ENCODE measurements at regions not wholly inside any gene's neighbourhood (a gene's known extent, or its start where the extent isn't known, plus 50 kb on each side); places are given as distances from the start of the nearest gene placed in this dataset.

GRCh38 chr11:33520112-33520511 lies 180.5 kb downstream of the C11orf91 start:
- no peak for DNase-seq

- DNase-seq = no peak
These were observed 185.3 kb downstream of the C11orf91 start for GRCh38 chr11:33515347-33515746.

- DNase-seq = no peak
These were observed 186.3 kb downstream of the C11orf91 start for GRCh38 chr11:33514079-33514925.

- DNase-seq = no peak
These were observed 191.0 kb downstream of the C11orf91 start for GRCh38 chr11:33509632-33510031.

GRCh38 chr11:33507967-33508366 lies 192.7 kb downstream of the C11orf91 start:
- no peak for DNase-seq

DNA sequence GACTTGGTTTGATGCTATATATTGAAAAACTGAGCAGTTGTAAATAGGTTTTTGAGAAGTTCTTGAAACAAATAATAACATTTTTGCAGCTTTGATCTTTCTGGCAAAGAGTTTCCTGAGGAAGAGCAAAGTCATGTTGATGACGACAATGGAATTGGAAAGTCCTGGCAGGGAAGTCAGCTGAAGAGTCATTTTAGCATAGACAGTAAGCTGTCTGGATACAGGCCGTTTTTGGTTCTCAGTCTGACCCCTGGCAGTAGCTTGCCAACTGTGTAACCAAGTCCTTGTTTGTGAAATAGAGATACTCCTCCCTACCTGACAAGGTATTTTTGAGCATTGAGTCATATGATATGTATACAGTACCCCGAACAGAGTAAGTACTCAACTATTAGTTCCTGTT lies 193.3 kb downstream of the C11orf91 start:
- DNase-seq = no peak

GRCh38 chr11:33505093-33505492 lies 195.5 kb downstream of the C11orf91 start:
- DNase-seq = no peak

GRCh38 chr11:33500861-33501479 lies 199.7 kb downstream of the C11orf91 start:
- no peak for DNase-seq

DNA sequence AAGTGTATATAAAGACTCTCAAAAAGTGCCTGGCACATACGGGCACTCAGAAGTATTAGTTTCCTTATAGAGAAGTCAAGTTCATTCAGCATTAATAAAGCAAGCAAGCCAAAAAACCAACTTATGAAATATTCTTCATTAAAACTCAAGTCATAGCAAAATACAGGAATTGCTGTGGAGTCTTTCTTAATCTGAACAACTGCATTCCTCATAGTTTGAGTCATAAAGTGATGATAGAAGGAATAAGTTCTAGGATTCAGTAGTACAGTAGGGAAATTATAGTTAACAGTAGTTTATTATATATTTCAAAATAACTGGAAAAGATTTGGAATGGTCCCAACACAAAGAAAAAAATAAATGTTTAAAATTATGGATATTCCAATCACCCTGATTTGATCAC lies 200.3 kb downstream of the C11orf91 start:
- no peak for DNase-seq

- DNase-seq = no peak
These were observed 208.0 kb downstream of the C11orf91 start for GRCh38 chr11:33492596-33492995.

DNA sequence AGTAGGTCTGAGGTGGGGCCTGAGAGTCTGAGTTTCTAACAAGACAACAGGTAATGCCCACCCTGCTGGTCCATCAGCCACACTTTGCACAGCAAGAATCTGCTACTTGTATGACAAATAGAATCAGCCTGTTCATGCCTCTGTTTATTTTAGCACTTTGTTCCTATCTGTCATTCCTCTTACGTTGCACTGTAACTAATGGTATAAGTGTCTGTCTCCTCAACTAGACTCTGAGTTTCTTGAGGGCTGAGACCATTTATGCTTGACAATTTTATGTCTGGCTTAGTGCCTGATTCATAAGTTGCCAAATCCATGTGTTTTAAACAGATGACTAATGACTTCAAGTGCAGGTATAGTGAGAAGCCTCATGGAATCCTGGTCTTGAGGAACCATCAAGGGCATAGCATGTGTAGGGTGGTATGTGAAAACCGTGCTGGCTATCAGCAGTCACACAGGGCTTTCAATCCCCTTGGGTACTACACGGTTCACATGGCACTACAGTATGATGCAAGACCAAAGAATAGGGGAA lies 209.7 kb downstream of the C11orf91 start:
- DNase-seq = no peak

DNA sequence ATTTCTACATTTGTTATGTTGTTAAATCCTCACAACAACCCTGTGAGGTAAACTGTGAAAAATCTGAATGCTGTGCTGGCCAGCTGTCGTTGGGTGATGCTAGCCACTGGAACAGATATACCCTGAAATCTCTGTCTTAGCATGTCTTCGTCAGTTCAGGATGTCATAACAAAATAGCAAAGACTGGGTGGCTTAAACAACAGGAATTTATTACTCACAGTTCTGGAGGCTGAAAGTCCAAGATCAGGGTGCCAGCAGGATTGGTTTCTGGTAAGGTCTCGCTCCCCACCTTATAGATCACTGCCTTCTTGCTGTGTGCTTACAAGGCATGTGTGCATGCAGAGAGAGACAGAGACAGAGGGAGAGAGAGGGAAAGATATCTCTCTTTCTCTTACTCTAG lies 211.7 kb downstream of the C11orf91 start:
- DNase-seq = no peak

DNA sequence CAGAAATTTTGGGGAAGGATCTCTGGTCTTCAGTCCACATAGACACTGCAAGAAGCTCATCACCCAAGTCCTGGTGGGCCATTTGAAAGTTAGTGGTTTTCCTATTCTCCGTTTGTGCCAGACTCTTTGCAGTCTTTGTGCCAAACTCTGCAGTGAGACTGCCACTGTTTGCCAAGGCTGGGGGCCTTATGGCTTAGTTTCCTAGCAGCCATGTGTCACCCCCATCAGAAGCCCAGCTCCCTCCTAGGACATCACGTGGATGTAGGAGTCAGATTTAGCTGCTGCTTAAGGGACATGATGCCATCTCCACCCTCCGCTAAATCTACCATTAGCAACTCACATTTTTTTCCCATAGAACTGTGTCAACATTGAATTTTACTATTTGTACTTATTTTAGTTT lies 220.0 kb downstream of the C11orf91 start:
- DNase-seq = no peak

GRCh38 chr11:33479231-33479630 lies 221.4 kb downstream of the C11orf91 start:
- DNase-seq = no peak

DNA sequence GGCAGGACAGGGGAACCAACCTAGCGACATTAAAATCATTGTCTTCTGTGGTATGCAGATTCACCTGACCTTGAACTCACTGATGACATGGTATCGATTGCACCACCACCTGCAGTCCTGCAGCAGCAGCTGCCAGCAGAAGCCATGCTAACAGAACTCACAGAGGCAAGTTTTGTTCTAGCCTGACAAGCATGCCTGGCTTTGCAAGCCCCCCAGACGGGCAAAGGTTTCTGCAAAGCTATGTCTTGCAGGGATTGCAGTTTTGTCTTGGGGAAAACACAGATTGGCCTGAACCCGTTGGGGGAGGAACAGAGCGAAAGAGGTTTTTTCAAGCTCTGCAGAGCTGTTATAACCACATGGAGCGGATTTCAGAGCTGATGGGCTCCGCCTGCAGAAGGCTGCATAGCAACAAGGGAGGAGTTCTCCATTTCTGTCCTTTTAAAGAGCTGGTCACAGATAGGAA lies 221.0 kb downstream of the HIPK3 start:
- DNase-seq = no peak

GRCh38 chr11:33476945-33477606 lies 219.9 kb downstream of the HIPK3 start:
- DNase-seq = no peak

GRCh38 chr11:33475993-33476392 lies 218.8 kb downstream of the HIPK3 start:
- no peak for DNase-seq

DNA sequence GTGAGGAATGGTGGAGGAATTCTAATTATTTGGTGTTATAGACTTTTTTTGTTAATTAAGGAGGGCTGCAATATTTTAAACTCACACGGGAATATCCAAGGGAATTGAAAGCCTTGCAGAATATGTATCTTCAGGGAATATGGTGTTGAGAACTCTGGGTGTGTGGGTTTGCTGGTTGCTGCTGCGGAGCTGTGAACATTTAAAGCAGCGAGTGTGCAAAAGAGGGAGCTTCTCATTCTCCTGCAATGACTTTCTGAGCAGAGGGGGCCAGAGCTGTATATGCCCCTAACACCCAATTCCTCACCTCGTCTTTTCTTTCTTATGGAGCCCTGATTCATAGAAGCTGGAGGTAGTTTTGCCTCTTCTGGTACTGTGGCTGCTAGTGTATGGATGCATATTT lies 217.7 kb downstream of the HIPK3 start:
- no peak for DNase-seq

DNA sequence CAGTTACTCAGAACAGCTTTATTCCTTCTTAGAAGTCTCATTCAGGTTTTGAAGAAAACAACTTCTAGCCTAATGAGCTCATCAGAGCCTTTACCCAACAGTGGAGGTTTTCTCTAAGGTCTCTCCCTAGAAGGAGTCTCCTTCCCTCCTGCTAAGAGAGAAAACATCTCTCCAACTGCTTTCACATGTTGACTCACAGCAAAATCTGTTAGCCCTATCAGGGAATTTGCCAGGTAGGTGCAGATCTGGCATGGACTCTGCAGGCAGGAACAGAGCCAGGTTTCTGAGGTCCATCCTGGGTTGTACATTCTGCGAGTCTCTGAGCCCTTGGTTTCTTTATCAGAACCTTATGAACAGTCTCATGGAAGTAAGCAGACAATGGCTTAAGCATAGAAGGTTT lies 214.4 kb downstream of the HIPK3 start:
- no peak for DNase-seq

- no peak for DNase-seq
These were observed 210.8 kb downstream of the HIPK3 start for GRCh38 chr11:33467966-33468365.

DNA sequence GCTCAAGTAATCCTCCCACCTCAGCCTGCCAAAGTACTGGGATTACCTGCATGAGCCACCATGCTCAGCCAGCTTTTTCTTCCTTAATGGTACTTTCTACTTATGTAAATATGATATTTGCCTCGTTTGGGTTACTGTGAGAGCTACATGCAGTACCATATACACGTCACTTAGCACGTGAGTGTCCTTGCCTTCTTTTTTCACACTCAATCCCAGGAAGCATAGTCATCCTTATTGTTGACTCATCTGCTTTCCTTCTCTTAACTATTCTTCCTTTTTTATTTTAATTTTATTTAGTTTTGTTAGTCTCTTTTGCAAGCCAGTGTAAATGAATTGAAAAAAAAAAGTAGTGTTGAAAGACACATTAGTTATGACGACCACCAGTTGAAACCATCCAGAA lies 205.9 kb downstream of the HIPK3 start:
- no peak for DNase-seq

GRCh38 chr11:33461369-33462125 lies 204.4 kb downstream of the HIPK3 start:
- DNase-seq = no peak

DNA sequence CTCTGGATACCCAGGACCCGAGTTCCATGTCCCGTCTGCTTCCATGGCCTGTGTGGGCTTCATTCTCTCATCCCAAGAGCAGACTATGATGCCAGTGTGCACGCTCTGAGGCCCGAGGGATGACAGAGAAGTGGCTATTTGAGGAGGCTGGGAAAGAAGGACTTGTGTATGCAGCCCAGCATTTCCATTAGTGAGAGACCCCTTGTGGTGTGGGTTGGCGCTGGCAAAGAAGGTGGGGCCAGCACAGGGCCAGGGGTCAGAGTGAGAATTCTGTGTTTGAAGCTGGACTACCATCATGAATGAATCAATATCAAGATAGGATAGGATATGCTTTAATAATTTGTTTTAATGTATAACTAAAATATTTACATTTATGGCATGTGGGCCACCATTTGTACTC lies 200.8 kb downstream of the HIPK3 start:
- no peak for DNase-seq

All from CD4-positive, alpha-beta T cell treated with Interleukin-17A for 4 hours (primary cell).